Uterus (tissue), 2 donors: ENCODE measurements at regions not wholly inside any gene's neighbourhood (a gene's known extent, or its start where the extent isn't known, plus 50 kb on each side); places are given as distances from the start of the nearest gene placed in this dataset.

Source experiments
- CTCF ChIP-seq, 4 experiments: fragments of 200-600 bp in 2 of 4; fragments of 450-650 bp in 2 of 4; sonication (generic) in 2 of 4; IDR thresholded peaks; one replicate each; pipeline ENCODE4 v1.5.1; 2016 to 2019; ENCODE audit warnings: antibody characterized with exemption in 4 of 4, mild to moderate bottlenecking in 2 of 4, moderate library complexity in 1 of 4
- POLR2A ChIP-seq, 2 donors: fragments of 450-650 bp; IDR thresholded peaks; one replicate each; pipeline ENCODE4 v1.6.1; 2016; ENCODE audit warnings: antibody characterized with exemption in 2 of 2, mild to moderate bottlenecking in 1 of 2, moderate library complexity in 1 of 2

GRCh38 chr18:38241736-38242135 lies 676.1 kb upstream of the CELF4 start:
- no peak for TF ChIP-seq POLR2A (IDR thresholded peaks at IDR 0.05)
- no peak for TF ChIP-seq CTCF (IDR thresholded peaks at IDR 0.05)
